ENCODE measurements at regions not wholly inside any gene's neighbourhood (a gene's known extent, or its start where the extent isn't known, plus 50 kb on each side); places are given as distances from the start of the nearest gene placed in this dataset.
A peak's percentile ranks its signal among the peaks of the same experiment; 100 is the strongest.

DNA sequence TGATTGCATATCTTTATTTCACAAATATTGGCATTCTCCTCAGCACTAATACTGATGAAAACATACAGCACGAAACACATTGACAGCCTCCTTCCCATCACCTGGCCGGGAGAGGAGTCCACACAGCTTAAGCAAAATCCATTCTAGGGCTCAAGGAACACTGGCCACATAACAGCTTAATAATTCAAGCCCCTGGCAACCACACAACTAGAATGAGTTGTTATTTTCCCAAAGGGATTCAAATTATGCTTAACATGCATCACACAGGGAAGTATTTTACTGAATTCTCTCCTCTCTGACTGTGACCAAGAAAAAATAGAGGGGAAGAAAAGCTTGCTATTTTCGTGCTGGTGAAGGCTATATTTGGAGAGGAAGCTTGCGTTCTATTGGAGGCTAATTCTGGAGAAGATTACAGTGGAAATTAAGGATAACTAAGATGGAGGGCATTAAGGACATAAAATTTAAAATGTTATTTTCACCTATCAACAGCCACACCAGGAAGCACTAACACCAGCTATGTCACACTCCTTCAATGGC is 198.5 kb downstream of the ADGRG6 start:
- DNase-seq (ENCODE audit: low read depth), result no peak

GRCh38 chr6:142501795-142502194 is 200.0 kb downstream of the ADGRG6 start:
- no peak for DNase-seq (ENCODE audit: low read depth)

- no peak for DNase-seq (ENCODE audit: low read depth)
These were observed 205.3 kb downstream of the ADGRG6 start for GRCh38 chr6:142507065-142507464.

- DNase-seq (ENCODE audit: low read depth), result no peak
These were observed 208.4 kb downstream of the ADGRG6 start for GRCh38 chr6:142510211-142510610.

GRCh38 chr6:142518126-142518525 is 216.3 kb downstream of the ADGRG6 start:
- DNase-seq (ENCODE audit: low read depth), result no peak

DNA sequence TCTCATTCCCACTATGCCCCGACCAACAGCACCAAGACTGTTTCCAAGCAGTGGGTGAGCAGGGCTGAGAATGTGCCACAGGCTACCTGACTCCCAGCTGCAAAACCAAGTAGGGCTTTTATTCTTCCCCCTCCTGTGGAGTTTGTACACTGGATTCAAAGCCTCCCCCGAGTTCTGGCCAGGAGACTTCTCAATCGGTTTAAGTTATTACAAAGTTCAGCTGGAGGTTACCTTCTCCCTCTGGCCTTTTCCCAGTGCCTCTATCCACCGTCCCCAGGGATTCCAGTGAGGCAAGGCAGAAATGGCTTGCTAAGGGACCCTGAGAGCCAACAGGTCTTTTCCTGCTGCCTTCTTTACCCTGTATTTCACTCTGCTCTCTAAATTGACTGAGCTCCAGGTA is 217.0 kb downstream of the ADGRG6 start:
- DNase-seq (ENCODE audit: low read depth), result no peak

GRCh38 chr6:142521791-142522190 is 220.0 kb downstream of the ADGRG6 start:
- DNase-seq (ENCODE audit: low read depth), result no peak

GRCh38 chr6:142523515-142524375 is 221.9 kb downstream of the ADGRG6 start:
- no peak for DNase-seq (ENCODE audit: low read depth)

- DNase-seq (ENCODE audit: low read depth), result no peak
These were observed 228.8 kb downstream of the ADGRG6 start for GRCh38 chr6:142530566-142530965.

GRCh38 chr6:142531727-142532126 is 229.9 kb downstream of the ADGRG6 start:
- no peak for DNase-seq (ENCODE audit: low read depth)

DNA sequence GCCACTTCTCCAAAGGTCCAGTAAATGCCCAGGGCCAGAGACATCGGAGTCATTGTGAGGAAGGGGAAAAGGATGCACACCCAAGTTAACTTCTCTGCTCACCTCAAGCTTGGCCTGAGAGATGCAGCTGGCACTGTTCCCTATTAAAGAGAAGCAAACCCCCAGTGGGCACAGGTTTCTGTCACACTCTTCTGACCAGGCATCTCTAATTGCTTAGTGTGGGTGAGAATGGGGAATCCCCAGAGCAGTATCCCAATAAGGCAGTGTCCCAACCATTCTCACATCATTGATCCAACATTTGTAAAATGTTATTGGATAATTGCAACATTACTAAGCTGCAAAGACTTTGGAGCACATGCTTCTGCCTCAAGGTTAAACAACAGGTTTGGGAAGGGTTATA is 232.3 kb downstream of the ADGRG6 start:
- no peak for DNase-seq (ENCODE audit: low read depth)

DNA sequence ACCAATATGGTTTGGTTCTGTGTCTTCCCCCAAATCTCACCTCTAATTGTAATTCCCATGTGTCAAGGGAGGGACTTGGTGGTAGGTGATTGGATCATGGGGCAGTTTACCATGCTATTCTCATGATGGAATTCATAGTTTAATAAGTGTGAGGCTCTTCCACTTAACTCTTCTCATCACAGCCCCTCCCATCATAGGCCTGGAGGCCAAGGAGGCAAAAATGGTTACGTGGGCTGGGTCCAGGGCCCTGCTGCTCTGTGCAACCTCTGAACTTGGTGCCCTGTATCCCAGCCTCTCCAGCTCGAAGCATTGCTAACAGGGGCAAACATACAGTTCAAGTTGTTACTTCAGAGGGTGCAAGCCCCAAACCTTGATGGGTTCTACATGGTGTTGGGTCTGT is 232.7 kb downstream of the ADGRG6 start:
- no peak for DNase-seq (ENCODE audit: low read depth)

- no peak for DNase-seq (ENCODE audit: low read depth)
These were observed 236.0 kb downstream of the ADGRG6 start for GRCh38 chr6:142537612-142538478.

- DNase-seq (ENCODE audit: low read depth), result no peak
These were observed 241.0 kb downstream of the ADGRG6 start for GRCh38 chr6:142542704-142543233.

- DNase-seq (ENCODE audit: low read depth), result no peak
These were observed 241.8 kb downstream of the ADGRG6 start for GRCh38 chr6:142543606-142544005.

DNA sequence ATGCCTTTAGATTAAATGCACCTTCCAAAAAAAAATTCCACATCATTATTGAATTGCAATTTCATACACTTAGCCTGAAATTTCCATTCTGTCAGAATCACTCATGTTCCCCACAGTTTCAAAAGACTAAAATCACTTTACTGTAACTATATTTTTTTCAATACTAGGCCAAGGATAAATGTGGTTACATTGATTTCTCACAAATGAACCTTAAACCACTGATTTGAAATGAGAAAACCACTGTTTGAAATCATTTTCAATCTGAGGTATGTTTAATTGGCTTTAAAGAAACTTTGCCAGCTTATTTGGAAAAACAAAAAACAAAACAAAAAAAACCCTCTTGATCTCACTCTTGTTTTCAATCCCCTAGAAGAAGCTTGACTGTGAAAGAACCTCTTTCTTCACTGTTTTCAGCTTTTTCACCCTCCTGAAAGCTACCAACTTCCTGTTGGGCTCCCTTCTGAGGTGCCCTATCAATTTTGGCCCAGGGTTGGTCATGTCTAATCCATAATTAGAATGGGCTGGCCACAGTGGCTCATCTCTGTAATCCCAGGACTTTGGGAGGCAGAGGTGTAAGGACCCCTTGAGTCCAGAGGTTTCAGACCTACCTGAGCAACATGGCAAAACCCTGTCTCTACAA is 242.5 kb downstream of the ADGRG6 start:
- no peak for DNase-seq (ENCODE audit: low read depth)

- no peak for DNase-seq (ENCODE audit: low read depth)
These were observed 243.3 kb downstream of the ADGRG6 start for GRCh38 chr6:142545147-142545546.

DNA sequence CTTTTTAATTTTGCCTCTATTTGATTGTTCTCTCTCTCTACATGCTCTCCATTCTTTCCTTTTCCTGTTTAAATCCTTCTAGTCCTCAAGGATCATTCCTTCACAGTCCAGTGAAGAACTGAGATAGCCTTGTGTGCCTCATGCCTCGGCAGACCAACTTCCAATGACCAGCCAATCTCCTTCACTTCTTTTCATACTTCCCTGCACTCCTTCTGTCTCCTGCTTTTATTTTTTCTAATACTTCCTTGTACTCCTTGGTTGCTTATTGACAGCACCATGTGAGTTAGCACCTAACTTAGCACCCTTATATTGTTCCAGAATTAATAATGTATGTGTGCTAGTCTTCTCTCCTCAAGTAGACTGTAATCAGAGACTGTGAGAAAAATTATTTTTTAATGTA is 246.8 kb downstream of the ADGRG6 start:
- no peak for DNase-seq (ENCODE audit: low read depth)

- no peak for DNase-seq (ENCODE audit: low read depth)
These were observed 248.7 kb downstream of the ADGRG6 start for GRCh38 chr6:142550310-142551063.

DNA sequence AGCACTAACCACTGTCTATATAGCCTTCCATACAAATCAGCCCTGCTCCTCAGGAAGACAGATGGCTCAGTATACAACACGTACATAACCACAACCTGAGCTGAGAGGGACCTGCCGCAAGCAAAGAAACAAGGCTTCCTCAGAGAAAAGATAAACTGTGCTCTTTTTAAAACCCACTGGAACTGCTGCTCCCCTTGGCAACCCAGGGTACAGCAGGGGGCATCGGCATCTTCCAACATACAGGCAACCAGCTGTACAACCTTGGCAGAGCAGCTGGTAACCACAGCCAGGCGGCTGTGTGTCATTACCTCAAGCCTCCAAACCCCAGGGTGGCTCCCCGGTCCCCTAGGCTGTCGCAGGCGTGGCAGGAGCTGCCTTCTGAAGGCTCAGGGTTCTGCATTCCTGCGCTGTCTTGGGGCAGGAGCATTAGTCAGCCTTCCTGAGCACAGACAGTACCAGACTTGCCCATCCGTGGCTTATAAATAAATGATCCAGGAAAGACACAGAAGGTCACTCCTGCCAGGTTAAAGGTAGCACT is 249.5 kb downstream of the ADGRG6 start:
- DNase-seq (ENCODE audit: low read depth), result peak; percentile 37

GRCh38 chr6:142558786-142559185 is 257.0 kb downstream of the ADGRG6 start:
- no peak for DNase-seq (ENCODE audit: low read depth)
